Endothelial cell (in vitro differentiated cells): ENCODE measurements at regions not wholly inside any gene's neighbourhood (a gene's known extent, or its start where the extent isn't known, plus 50 kb on each side); places are given as distances from the start of the nearest gene placed in this dataset.

Source experiments
- DNase-seq: peaks from one replicate; pipeline ENCODE4 v3.0.0; 2021; ENCODE audit warnings: low spot score
- H3K27ac Mint-ChIP-seq: one replicate; pipeline ENCODE4 v1.8.0; 2021; ENCODE audit warnings: mixed read lengths, inconsistent platforms; ENCODE audit not compliant: unreplicated experiment
- H3K27me3 Mint-ChIP-seq: one replicate; pipeline ENCODE4 v1.8.0; 2021; ENCODE audit warnings: mild to moderate bottlenecking, moderate library complexity, mixed read lengths, inconsistent platforms; ENCODE audit not compliant: unreplicated experiment
- H3K36me3 Mint-ChIP-seq: one replicate; pipeline ENCODE4 v1.8.0; 2021; ENCODE audit warnings: mild to moderate bottlenecking, low read depth, mixed read lengths, inconsistent platforms; ENCODE audit not compliant: unreplicated experiment
- H3K4me1 Mint-ChIP-seq: one replicate; pipeline ENCODE4 v1.8.0; 2021; ENCODE audit warnings: mild to moderate bottlenecking, mixed read lengths, inconsistent platforms; ENCODE audit not compliant: unreplicated experiment
- H3K4me3 Mint-ChIP-seq: one replicate; pipeline ENCODE4 v1.8.0; 2021; ENCODE audit warnings: mild to moderate bottlenecking, mixed read lengths, inconsistent platforms; ENCODE audit not compliant: unreplicated experiment
- H3K9me3 Mint-ChIP-seq: one replicate; pipeline ENCODE4 v1.8.0; 2021; ENCODE audit warnings: mixed read lengths, inconsistent platforms; ENCODE audit not compliant: unreplicated experiment
- CTCF ChIP-seq: fragments of 200-600 bp; sonication (generic); IDR thresholded peaks from one replicate; pipeline ENCODE4 v1.5.0; 2021; ENCODE audit warnings: antibody characterized with exemption; ENCODE audit not compliant: unreplicated experiment

DNA sequence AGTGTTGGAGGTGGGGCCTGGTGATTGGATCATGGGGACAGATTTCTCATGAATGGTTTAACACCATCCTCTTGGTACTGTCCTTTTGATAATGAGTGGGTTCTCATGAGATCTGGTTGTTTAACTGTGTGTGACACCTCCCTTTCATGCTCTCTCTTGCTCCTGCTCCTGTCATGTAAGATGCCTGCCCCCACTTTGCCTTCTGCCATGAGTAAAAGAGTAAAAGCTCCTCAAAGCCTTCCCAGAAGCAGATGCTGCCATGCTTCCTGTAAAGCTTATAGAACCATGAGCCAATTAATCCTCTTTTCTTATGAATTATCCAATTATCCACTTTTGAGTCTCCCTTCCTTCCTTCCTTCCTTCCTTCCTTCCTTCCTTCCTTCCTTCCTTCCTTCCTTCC lies 317.7 kb downstream of the RDH14 start:
- Mint-ChIP-seq H3K4me3 (no peak overlapping the region), H3K27ac (no peak overlapping the region), H3K4me1 (peaks cover 4% of the 10 kb centered on the region), H3K27me3 (no peaks in the 10 kb centered on the region), H3K9me3 (no peaks in the 10 kb centered on the region), H3K36me3 (no peaks in the 10 kb centered on the region)
- no peak for TF ChIP-seq CTCF
- DNase-seq = no peak

- H3K27me3 Mint-ChIP-seq = peaks cover 1% of the 10 kb centered on the region
- peaks cover 4% of the 10 kb centered on the region for H3K4me1 Mint-ChIP-seq
- DNase-seq = no peak
- no peaks in the 10 kb centered on the region for H3K9me3 Mint-ChIP-seq
- H3K36me3 Mint-ChIP-seq = no peaks in the 10 kb centered on the region
- no peak for TF ChIP-seq CTCF
- no peak overlapping the region for H3K27ac Mint-ChIP-seq
- H3K4me3 Mint-ChIP-seq = no peak overlapping the region
Observed at GRCh38 chr2:18238209-18238608, 322.2 kb downstream of the RDH14 start.

- peaks cover 1% of the 10 kb centered on the region for H3K27me3 Mint-ChIP-seq
- no peaks in the 10 kb centered on the region for H3K9me3 Mint-ChIP-seq
- H3K36me3 Mint-ChIP-seq = no peaks in the 10 kb centered on the region
- DNase-seq = no peak
- peaks cover 6% of the 10 kb centered on the region for H3K4me1 Mint-ChIP-seq
- TF ChIP-seq CTCF = no peak
- no peak overlapping the region for H3K4me3 Mint-ChIP-seq
- no peak overlapping the region for H3K27ac Mint-ChIP-seq
Observed at GRCh38 chr2:18237298-18237697, 323.2 kb downstream of the RDH14 start.

- DNase-seq = no peak
- no peaks in the 10 kb centered on the region for H3K9me3 Mint-ChIP-seq
- H3K36me3 Mint-ChIP-seq = no peaks in the 10 kb centered on the region
- H3K27ac Mint-ChIP-seq = no peak overlapping the region
- no peak for TF ChIP-seq CTCF
- H3K4me1 Mint-ChIP-seq = peaks cover 8% of the 10 kb centered on the region
- H3K4me3 Mint-ChIP-seq = no peak overlapping the region
- peaks cover 4% of the 10 kb centered on the region for H3K27me3 Mint-ChIP-seq
Observed at GRCh38 chr2:18232731-18233438, 327.6 kb downstream of the RDH14 start.

DNA sequence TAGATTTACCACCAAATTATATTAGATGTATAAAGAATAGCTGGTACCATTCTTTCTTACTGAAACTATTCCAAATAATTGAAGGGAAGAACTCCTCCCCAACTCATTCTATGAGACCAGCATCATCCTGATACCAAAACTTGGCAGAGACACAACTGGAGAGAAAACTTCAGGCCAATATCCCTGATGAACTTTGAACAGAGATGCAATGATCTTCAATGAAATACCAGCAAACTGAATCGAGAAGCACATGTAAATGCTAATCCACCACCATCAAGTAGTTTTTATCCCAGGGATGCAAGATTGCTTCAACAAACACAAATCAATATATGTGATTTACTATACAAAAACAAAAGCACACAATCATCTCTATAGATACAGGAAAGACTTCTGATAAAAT lies 329.8 kb downstream of the RDH14 start:
- Mint-ChIP-seq H3K4me3 (no peak overlapping the region), H3K27me3 (peaks cover 4% of the 10 kb centered on the region), H3K36me3 (no peaks in the 10 kb centered on the region), H3K9me3 (no peaks in the 10 kb centered on the region), H3K27ac (no peak overlapping the region), H3K4me1 (peaks cover 8% of the 10 kb centered on the region)
- DNase-seq = no peak
- TF ChIP-seq CTCF = no peak
